ENCODE measurements at regions not wholly inside any gene's neighbourhood (a gene's known extent, or its start where the extent isn't known, plus 50 kb on each side); places are given as distances from the start of the nearest gene placed in this dataset.

DNA sequence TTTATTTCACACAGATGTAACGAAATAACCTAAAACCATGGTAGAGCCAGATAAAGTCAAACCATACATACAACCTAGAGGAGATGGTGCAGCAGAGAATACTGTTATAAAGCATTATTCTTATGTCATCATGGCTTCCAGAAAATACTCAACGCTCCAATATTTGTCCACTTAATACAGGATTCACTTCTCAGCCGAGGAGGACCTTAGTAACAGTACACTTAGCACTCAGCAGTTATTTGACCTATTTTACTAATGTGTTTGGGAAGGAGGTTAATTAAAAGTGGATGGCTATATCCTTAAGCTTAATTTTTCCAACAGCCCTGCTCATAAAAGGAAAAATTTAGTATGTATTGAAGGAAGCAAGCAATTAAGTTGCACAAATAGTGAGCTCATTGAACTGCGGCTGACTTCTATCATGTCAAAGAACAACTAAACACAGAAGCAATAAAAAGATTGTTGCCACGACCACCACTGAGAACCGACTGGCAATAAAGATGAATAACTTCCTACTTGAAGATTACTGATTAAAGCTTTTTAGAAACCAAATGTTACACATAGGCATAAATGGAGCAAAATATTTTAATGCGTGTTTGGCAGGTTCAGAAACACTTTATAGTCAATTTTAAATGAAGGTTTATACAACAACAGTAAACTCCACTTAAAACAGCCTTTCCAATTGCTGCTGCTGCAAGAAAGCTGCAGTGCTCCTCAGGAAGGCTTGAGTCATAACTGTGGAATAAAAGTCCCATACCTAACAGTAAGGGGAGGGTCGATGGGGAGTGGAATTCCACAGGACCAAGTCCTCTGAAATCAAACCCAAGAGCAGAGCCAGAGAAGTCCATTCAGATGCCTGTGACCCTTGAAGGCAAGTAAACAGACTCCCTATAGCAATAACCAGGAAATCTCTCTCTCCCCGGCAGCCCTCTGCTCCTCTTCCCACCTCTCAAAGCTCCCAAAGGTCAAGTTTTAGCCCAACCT is 218.9 kb upstream of the CDKN3 start:
- peak; percentile 81 for DNase-seq

DNA sequence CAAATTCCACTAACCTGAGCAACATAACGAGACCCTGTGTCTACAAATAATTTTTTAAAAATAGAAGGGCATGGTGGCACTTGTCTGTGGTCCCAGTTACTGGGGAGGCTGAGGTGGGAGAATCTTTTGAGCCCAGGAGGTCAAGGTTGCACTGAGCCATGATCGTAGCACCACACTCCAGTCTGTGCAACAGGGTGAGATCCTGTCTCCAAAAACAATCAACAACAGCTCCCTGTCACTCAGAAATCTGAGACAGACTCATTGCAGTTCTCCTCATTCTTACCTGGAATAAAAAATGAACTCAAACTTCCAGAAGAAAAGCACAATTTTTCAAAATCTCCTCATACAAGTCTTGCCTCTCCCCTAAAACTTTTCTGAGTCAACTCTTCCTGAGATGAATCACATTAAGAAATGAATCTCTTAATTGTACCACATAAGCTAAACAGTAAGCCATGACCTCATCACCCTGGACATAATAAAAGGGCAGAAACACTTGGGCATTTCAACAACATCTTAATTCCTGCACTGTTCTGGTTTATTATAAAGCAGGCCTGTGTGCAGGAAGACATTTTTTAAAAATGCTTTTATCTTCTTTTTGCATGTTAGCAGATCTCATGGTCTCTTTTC is 214.3 kb upstream of the CDKN3 start:
- peak; percentile 36 for DNase-seq

DNA sequence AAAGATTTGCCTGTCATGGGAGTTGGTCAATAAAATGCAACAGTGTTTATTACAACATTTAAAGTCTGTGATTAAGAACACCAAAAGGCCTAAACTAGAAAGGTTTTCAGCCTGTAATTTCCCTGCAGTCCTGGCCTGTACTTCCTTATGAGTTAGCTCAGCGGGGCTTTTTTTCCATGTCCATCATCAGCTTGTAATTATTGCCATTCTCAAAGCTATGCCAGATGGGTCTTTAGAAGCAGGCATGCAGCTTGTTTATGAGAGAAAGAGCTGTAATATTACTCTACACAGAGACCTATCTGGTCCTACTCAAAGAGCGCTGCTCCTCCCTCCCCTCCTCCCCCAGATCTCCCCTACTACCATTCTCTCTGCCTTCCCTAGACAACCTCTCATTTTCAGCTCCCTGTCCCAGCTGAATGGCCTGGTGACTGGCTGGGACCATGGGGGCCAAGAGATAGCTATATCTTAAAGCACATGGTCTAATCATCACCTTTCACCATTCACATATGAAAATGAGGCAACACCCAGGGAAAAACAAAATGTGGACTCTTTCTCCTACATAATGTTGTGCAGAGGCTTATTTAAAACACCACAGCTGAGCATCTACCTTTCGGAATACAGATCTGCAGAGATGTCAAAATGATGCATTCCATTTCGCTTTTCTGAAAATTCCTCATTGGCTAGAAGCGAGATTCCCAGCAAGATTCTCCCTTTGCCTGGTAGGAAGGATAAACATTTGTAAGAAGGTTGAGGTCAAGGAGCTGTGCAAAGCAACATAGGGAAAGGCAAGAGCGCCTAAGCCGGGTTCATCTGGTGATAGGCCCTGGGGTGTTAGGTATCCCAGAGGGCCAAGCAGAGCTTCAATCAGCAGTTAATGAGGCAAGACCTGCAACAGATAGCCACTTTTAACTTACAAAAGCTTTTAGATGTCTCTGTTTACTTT is 209.7 kb upstream of the CDKN3 start:
- peak; percentile 98 for DNase-seq

DNA sequence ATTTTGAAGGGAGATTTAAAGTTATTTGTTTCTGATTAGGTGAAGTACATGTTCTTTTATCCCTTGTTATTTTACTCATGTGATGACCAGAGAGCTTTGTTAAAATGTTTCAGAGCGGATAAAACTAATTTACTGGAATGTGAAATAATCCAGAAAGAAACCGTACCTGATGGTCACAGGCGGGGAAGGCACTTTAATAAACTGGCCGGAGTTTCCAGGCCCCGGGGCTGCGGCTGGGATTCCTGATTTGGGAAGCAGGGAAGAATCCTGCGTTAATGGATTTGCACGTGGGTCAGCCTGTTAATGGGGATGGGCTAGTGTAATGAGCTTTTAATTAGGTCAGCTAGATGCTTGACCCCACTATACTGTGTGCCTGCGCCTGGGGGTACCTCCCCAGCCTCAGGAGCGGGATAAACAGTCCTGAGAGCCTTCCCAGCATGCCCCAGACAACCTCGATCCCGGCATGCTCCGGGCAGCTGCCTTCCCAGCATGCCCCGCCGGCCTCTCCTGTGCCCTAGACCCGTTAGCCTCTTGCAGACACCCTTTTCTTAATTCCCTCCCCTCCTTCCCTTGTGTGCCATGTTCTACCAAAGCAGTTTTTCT is 208.6 kb upstream of the CDKN3 start:
- peak; percentile 55 for DNase-seq

DNA sequence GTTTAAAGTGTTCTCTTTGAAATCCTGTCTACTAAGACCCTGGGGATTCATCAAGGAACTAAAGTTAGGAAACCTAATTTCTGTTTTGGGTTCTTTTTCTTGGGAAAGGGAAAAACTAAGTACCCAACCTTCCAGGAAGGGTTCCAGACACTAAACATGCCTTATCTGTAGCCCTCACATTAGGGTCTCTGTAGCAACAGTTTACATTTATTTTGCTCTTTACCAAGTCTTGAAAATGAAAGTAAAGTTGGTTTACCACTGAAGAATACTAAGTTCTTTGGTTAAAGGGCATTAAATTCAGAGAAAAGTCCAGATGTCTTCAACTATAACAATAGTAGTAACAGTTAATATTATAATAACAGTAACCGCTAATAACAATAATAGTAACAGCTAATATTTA is 207.5 kb upstream of the CDKN3 start:
- DNase-seq = no peak

GRCh38 chr14:54189748-54190354 is 207.0 kb upstream of the CDKN3 start:
- DNase-seq = peak; percentile 37

- DNase-seq = no peak
These were observed 205.0 kb upstream of the CDKN3 start for GRCh38 chr14:54191846-54192245.

- no peak for DNase-seq
These were observed 204.2 kb upstream of the CDKN3 start for GRCh38 chr14:54192610-54193009.

DNA sequence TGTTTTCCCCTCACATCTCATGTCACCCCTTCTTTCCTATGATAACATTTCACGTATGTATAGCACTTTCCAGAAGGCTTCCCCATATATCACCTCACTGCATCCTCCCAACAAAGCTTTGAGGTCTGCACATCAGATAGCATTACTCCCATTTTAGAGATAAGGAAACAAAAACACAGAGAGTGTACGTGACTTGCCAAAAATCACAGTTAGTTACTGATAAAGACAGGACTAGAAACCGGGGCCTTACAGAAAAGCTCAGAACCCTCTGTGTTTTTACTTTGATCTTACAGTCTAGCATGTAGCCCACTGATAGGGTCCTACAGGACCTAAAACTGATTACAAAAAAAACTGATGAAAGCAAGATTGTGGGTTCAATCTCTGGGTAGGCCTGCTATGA is 202.9 kb upstream of the CDKN3 start:
- DNase-seq = no peak

DNA sequence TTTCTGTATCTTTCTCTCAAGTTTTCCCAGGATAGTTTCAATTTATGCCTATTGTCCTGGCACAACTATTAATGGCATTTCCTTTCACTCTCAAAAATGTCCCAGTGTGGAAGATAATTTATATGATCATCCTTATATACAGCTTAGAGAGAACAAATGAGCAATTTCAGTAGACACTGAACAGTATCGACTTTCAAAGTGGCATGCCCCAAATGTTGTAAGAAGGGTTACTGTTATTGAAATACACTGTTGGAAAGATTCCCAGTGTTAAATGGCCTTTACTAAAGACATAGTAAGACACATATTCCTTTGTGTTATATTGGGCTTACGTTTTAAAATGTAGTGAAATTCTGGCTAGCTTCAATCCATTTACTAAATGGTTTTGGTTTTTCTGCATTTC is 202.3 kb upstream of the CDKN3 start:
- DNase-seq = peak; percentile 37

GRCh38 chr14:54197369-54197768 is 199.4 kb upstream of the CDKN3 start:
- no peak for DNase-seq

DNA sequence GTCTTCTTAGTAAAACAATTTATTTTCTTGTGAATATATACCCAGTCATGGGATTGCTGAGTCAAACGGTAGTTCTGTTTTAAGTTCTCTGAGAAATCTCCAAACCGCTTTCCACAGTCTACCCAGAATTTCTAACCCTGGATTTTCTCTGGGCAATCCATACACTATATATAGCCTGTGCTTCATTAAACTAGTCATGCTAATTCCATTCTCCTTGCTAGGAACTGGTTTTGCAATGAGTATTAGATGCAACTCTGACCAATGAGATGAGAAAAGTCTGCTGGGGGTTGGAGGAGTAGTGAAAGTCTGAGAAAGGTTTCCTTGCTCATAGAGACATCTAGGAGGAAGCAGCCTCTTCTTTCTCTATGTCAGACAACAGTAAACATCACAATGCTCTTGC is 196.1 kb upstream of the CDKN3 start:
- DNase-seq = no peak

- no peak for DNase-seq
These were observed 194.5 kb upstream of the CDKN3 start for GRCh38 chr14:54202288-54202687.

DNA sequence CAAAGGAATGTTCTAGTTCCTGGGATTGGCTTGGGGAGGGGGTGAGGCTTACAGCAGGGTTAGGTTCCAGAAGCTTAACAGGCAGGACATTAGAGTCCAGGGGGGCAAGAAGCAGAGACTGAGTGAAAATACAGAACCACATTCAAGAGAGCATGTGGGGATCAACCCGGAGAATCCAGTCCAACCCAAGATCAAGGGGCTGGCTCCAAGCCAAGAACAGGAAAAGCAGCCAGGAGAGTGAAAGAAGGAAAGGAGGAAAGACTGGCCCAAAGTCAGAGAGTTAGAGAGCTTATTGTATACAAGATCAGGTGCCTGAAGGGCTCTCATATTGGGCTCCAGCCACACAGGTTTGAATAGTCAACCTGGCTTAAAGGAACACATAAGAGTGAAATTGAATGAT is 190.3 kb upstream of the CDKN3 start:
- peak; percentile 40 for DNase-seq

GRCh38 chr14:54207075-54207474 is 189.7 kb upstream of the CDKN3 start:
- DNase-seq = no peak

DNA sequence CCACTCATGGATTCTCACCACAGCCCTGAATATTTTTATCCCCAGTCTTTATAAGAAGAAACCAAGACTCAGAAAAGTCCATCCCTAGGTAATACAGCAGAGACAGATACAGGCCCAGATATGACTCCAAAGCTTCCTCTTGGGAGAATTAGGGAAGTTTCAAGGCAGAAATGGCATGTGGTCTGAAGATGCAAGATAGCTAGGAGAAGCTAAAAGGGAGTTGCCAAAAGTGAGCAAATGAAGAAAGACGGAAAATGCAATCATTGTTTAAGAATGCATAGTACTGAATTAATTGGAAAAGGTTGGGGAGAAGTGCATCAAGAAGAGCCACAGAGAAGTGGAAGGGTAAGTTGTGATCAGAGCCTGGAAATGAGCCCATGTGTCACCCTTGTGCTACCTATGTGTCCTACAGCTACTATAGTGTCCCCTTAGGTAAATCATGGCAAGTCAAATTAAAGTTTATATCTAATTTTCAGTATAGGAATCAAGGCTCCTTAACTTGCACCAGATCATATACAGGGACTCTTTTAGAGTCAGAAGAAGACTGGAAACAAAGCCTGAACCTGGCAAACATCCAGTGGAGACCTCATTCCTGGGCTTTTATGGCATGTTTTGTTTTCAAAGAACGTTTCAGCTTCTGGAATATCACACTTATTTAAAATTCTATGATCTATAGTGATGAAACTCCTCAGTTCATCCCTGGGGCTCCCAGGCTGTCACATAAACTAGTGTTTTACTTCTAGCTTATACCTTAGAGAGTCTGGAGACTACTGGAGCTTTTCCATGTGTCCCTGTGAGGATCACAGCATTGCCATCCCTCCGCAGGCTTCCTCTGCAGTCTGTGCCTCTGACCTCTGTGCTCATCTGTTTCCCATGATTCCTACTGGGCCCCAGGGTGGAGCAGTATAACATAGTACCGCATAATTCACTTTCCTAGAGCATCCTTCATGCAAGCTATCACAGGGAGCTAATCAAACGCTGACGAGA is 189.0 kb upstream of the CDKN3 start:
- no peak for DNase-seq

- no peak for DNase-seq
These were observed 188.1 kb upstream of the CDKN3 start for GRCh38 chr14:54208751-54209150.

GRCh38 chr14:54209511-54210250 is 187.1 kb upstream of the CDKN3 start:
- no peak for DNase-seq

- DNase-seq = no peak
These were observed 185.1 kb upstream of the CDKN3 start for GRCh38 chr14:54211551-54212308.

Data from NCI-H69 (cell line).